ENCODE measurements at regions not wholly inside any gene's neighbourhood (a gene's known extent, or its start where the extent isn't known, plus 50 kb on each side); places are given as distances from the start of the nearest gene placed in this dataset.
A peak's percentile ranks its signal among the peaks of the same experiment; 100 is the strongest.

- H3K27me3 Mint-ChIP-seq (ENCODE audit: low read depth) = no peaks in the 10 kb centered on the region
Observed at GRCh38 chr5:83844449-83845068, 123.9 kb upstream of the HAPLN1 start.

GRCh38 chr5:83839788-83840187 lies 119.1 kb upstream of the HAPLN1 start:
- H3K9me3 Mint-ChIP-seq = no peaks in the 10 kb centered on the region
- no peaks in the 10 kb centered on the region for H3K36me3 Mint-ChIP-seq (ENCODE audit: low read depth)
- no peak for TF ChIP-seq CTCF (conservative IDR thresholded peaks at IDR 0.05)
- no peak overlapping the region for H3K27ac Mint-ChIP-seq (ENCODE audit: unreplicated experiment)
- DNase-seq (ENCODE audit: low read depth, low spot score) = no peak
- H3K4me1 Mint-ChIP-seq = no peaks in the 10 kb centered on the region
- no peak overlapping the region for H3K4me3 Mint-ChIP-seq
- H3K27me3 Mint-ChIP-seq (ENCODE audit: low read depth) = no peaks in the 10 kb centered on the region

More at GRCh38 chr5:83844449-83845068, 123.9 kb upstream of the HAPLN1 start:
- Mint-ChIP-seq H3K27ac (ENCODE audit: unreplicated experiment) (peak overlapping the region; percentile 21), H3K4me1 (no peaks in the 10 kb centered on the region), H3K9me3 (no peaks in the 10 kb centered on the region), H3K36me3 (ENCODE audit: low read depth) (no peaks in the 10 kb centered on the region), H3K4me3 (no peak overlapping the region)
- no peak for DNase-seq (ENCODE audit: low read depth, low spot score)
- TF ChIP-seq CTCF (conservative IDR thresholded peaks at IDR 0.05) = no peak

GRCh38 chr5:83839256-83839655 lies 118.6 kb upstream of the HAPLN1 start:
- Mint-ChIP-seq H3K36me3 (ENCODE audit: low read depth) (no peaks in the 10 kb centered on the region), H3K4me1 (no peaks in the 10 kb centered on the region), H3K9me3 (no peaks in the 10 kb centered on the region), H3K27ac (ENCODE audit: unreplicated experiment) (no peak overlapping the region), H3K4me3 (no peak overlapping the region), H3K27me3 (ENCODE audit: low read depth) (no peaks in the 10 kb centered on the region)
- no peak for DNase-seq (ENCODE audit: low read depth, low spot score)
- TF ChIP-seq CTCF (conservative IDR thresholded peaks at IDR 0.05) = no peak

GRCh38 chr5:83837265-83837907 lies 116.7 kb upstream of the HAPLN1 start:
- Mint-ChIP-seq H3K9me3 (no peaks in the 10 kb centered on the region), H3K4me1 (no peaks in the 10 kb centered on the region), H3K27me3 (ENCODE audit: low read depth) (no peaks in the 10 kb centered on the region), H3K27ac (ENCODE audit: unreplicated experiment) (no peak overlapping the region), H3K36me3 (ENCODE audit: low read depth) (no peaks in the 10 kb centered on the region), H3K4me3 (no peak overlapping the region)
- no peak for DNase-seq (ENCODE audit: low read depth, low spot score)
- no peak for TF ChIP-seq CTCF (conservative IDR thresholded peaks at IDR 0.05)

- Mint-ChIP-seq H3K4me1 (no peaks in the 10 kb centered on the region), H3K27ac (ENCODE audit: unreplicated experiment) (no peak overlapping the region), H3K4me3 (no peak overlapping the region), H3K36me3 (ENCODE audit: low read depth) (no peaks in the 10 kb centered on the region), H3K9me3 (peaks cover 4% of the 10 kb centered on the region), H3K27me3 (ENCODE audit: low read depth) (no peaks in the 10 kb centered on the region)
- no peak for TF ChIP-seq CTCF (conservative IDR thresholded peaks at IDR 0.05)
- DNase-seq (ENCODE audit: low read depth, low spot score) = no peak
Observed at GRCh38 chr5:83834306-83834705, 113.7 kb upstream of the HAPLN1 start.
